ENCODE measurements at regions not wholly inside any gene's neighbourhood (a gene's known extent, or its start where the extent isn't known, plus 50 kb on each side); places are given as distances from the start of the nearest gene placed in this dataset.

DNA sequence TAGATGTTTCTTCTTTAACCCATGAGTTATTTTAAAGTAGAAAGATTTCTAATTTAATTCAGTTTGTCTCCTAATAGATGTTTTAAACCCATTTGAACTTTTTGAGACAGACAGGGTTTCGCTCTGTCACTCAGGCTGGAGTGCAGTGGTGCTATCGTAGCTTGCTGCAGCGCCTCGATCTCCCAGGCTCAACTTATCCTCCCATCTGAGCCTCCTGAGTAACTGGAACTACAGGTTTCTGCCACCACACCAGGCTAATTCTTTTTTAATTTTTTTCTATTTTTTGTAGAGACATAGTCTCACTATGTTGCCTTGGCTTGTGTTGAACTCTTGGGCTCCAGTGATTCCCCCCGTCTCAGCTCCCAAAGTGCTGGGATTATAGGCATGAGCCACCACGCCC lies 53.0 kb upstream of the RAB18 start:
- TF ChIP-seq TCF7L2 (IDR thresholded peaks at IDR 0.05; ENCODE audit: low read depth, low read length) (no peak), SIN3A (IDR thresholded peaks at IDR 0.05; ENCODE audit: borderline replicate concordance, insufficient read depth, low read depth, low read length) (no peak)
- ATAC-seq: no peak
- ChIA-PET POLR2A (no interaction called here), CTCF (no interaction called here)
- no TSS peak for BruUV-seq (replicated peaks)
- H3K4me1 ChIP-seq (ENCODE audit: control insufficient read depth, insufficient read depth, low read length): no peaks in the 10 kb centered on the region
- H3K27me3 ChIP-seq (ENCODE audit: control insufficient read depth, insufficient read depth, low read length): no peaks in the 10 kb centered on the region
- H3K4me3 ChIP-seq (ENCODE audit: low read depth in 2 of 2, low read length in 2 of 2): no peak overlapping the region
- intact Hi-C loops (cut with micrococcal nuclease; ENCODE audit: unreplicated experiment): no loop called here
- H3K36me3 ChIP-seq (ENCODE audit: control insufficient read depth, insufficient read depth, low read length): no peaks in the 10 kb centered on the region
- no peak overlapping the region for H3K27ac ChIP-seq (ENCODE audit: low read length)
- in situ Hi-C loops (cut with HindIII; ENCODE audit: low pct_unique_long_range_greater_than_20kb, low sequenced_read_pairs): no loop called here
- H3K9me3 ChIP-seq (ENCODE audit: control insufficient read depth, insufficient read depth, low read depth, low read length): no peaks in the 10 kb centered on the region
- no peak for DNase-seq (ENCODE audit: low read depth, low spot score)

DNA sequence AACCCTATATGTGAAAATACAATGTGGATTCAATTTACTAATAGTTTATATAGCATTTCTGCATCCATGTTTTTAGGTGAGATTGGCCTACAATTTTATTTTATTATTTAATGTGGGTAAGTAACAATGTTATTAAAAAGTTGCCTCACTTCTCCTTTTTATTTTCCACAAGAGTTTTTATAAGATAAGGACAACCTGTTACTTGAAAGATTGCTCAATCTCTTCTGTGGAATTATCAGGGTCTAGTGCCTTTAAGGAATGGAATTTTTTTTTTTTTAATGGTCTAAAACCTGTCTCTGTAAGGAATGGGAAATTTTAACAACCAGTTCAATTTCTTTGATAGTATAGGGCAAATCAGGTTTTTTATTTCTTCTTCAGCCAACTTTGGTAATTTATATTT lies 53.9 kb upstream of the RAB18 start:
- no peak overlapping the region for H3K27ac ChIP-seq (ENCODE audit: low read length)
- ATAC-seq: no peak
- in situ Hi-C loops (cut with HindIII; ENCODE audit: low pct_unique_long_range_greater_than_20kb, low sequenced_read_pairs): no loop called here
- no peaks in the 10 kb centered on the region for H3K27me3 ChIP-seq (ENCODE audit: control insufficient read depth, insufficient read depth, low read length)
- POLR2A ChIA-PET: no interaction called here
- no TSS peak for BruUV-seq (replicated peaks)
- no peaks in the 10 kb centered on the region for H3K4me1 ChIP-seq (ENCODE audit: control insufficient read depth, insufficient read depth, low read length)
- CTCF ChIA-PET: no interaction called here
- H3K9me3 ChIP-seq (ENCODE audit: control insufficient read depth, insufficient read depth, low read depth, low read length): no peaks in the 10 kb centered on the region
- intact Hi-C loops (cut with micrococcal nuclease; ENCODE audit: unreplicated experiment): no loop called here
- no peak for TF ChIP-seq TCF7L2 (IDR thresholded peaks at IDR 0.05; ENCODE audit: low read depth, low read length)
- TF ChIP-seq, protein P1, sequence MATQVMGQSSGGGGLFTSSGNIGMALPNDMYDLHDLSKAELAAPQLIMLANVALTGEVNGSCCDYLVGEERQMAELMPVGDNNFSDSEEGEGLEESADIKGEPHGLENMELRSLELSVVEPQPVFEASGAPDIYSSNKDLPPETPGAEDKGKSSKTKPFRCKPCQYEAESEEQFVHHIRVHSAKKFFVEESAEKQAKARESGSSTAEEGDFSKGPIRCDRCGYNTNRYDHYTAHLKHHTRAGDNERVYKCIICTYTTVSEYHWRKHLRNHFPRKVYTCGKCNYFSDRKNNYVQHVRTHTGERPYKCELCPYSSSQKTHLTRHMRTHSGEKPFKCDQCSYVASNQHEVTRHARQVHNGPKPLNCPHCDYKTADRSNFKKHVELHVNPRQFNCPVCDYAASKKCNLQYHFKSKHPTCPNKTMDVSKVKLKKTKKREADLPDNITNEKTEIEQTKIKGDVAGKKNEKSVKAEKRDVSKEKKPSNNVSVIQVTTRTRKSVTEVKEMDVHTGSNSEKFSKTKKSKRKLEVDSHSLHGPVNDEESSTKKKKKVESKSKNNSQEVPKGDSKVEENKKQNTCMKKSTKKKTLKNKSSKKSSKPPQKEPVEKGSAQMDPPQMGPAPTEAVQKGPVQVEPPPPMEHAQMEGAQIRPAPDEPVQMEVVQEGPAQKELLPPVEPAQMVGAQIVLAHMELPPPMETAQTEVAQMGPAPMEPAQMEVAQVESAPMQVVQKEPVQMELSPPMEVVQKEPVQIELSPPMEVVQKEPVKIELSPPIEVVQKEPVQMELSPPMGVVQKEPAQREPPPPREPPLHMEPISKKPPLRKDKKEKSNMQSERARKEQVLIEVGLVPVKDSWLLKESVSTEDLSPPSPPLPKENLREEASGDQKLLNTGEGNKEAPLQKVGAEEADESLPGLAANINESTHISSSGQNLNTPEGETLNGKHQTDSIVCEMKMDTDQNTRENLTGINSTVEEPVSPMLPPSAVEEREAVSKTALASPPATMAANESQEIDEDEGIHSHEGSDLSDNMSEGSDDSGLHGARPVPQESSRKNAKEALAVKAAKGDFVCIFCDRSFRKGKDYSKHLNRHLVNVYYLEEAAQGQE (IDR thresholded peaks at IDR 0.05; ENCODE audit: insufficient read depth in 1 of 2, low read depth in 2 of 2, low read length in 1 of 2): no peak
- TF ChIP-seq POLR2AphosphoS5 (IDR thresholded peaks at IDR 0.05; ENCODE audit: low read depth, low read length): no peak
- no peak for DNase-seq (ENCODE audit: low read depth, low spot score)
- H3K4me3 ChIP-seq (ENCODE audit: low read depth in 2 of 2, low read length in 2 of 2): no peak overlapping the region
- no peaks in the 10 kb centered on the region for H3K36me3 ChIP-seq (ENCODE audit: control insufficient read depth, insufficient read depth, low read length)

DNA sequence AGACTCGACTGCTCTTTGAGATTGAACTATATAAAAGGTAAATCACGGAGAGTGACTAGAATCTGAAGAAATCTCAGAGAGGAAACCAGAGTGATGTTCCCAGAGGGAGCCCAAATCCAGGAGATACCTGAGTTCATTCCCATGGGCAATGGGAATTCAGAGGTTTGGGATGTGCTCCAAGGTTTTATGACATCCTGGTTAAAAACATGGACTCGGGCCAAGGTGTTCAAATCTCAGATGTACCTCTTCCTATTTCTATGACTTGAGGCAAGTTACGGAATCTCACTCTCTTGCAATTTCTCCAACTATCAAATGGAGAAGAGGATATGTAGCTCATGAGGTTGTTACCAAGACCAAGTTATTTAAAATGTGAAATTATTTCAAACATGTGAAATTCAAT lies 54.5 kb upstream of the RAB18 start:
- Histone ChIP-seq H3K27me3 (ENCODE audit: control insufficient read depth, insufficient read depth, low read length) (no peaks in the 10 kb centered on the region), H3K4me1 (ENCODE audit: control insufficient read depth, insufficient read depth, low read length) (no peaks in the 10 kb centered on the region), H3K4me3 (ENCODE audit: low read depth in 2 of 2, low read length in 2 of 2) (no peak overlapping the region), H3K36me3 (ENCODE audit: control insufficient read depth, insufficient read depth, low read length) (no peaks in the 10 kb centered on the region), H3K9me3 (ENCODE audit: control insufficient read depth, insufficient read depth, low read depth, low read length) (no peaks in the 10 kb centered on the region), H3K27ac (ENCODE audit: low read length) (no peak overlapping the region)
- DNase-seq (ENCODE audit: low read depth, low spot score): no peak
- POLR2A ChIA-PET: no interaction called here
- no TSS peak for BruUV-seq (replicated peaks)
- CTCF ChIA-PET: no interaction called here
- ATAC-seq: no peak
- intact Hi-C loops (cut with micrococcal nuclease; ENCODE audit: unreplicated experiment): loop anchor here (5.0 to 10.0 kb wide), 2 partner anchors 108 to 215 kb away; no protein-coding TSS in a partner anchor
- in situ Hi-C loops (cut with HindIII; ENCODE audit: low pct_unique_long_range_greater_than_20kb, low sequenced_read_pairs): no loop called here
- TF ChIP-seq, protein P1 (IDR thresholded peaks at IDR 0.05; ENCODE audit: insufficient read depth in 1 of 2, low read depth in 2 of 2, low read length in 1 of 2): no peak
- TF ChIP-seq SIN3A (IDR thresholded peaks at IDR 0.05; ENCODE audit: borderline replicate concordance, insufficient read depth, low read depth, low read length) (no peak), TCF7L2 (IDR thresholded peaks at IDR 0.05; ENCODE audit: low read depth, low read length) (no peak), POLR2AphosphoS5 (IDR thresholded peaks at IDR 0.05; ENCODE audit: low read depth, low read length) (no peak), CTCF (IDR thresholded peaks at IDR 0.05) (no peak)
